Embryonic facial prominence (tissue), 1 donor: ENCODE measurements at regions not wholly inside any gene's neighbourhood (a gene's known extent, or its start where the extent isn't known, plus 50 kb on each side); places are given as distances from the start of the nearest gene placed in this dataset.

ENCODE experiments used
- DNase-seq: peaks from one replicate; pipeline ENCODE4 v3.0.0-alpha.2; 2016; ENCODE audit errors: extremely low spot score

DNA sequence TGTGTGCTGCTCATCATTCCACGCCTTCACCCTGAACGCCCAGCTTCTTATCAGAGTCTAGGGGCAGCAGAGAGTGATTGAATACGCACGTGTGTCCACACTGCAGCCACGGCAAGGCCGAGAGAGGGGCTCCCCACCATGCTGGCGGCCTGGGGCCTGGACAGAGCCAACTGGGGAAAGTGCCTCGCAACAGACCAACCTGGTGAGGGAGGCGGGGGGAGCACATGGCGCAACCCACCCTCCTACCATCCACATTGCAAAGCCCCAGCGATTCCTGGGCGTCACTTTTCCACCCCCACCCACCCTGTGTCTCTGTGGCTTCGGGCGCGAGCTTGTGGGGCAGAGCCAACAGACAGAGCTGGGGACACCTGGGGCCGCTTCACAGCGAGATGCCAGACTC, 66.4 kb upstream of the DUSP22 start:
- no peak for DNase-seq

DNA sequence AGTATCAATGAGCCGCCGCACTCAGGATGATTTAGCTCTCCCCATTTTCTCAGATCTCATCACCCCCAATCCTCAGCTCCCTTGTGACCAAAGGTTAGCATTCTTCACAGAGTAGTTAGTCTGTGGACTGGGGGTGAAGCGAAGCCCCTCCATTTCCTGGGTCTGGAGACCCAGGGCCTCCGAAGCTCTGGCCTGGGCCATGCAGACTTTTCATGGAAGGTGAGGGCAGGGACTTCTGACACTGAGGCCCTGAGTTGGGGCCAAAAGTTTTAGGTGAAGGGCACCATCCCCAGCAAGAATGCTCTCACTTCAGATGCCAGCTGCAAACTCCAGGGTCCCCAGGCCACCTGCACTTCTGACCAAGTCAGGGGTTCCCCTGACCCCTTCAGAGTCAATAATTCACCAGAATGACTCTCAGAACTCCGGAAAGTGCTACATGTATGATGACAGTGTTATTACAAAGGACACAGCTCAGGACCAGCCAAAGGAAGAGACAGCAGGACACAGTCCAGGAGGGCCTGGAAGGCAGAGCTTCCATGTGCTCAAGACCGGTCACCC, 65.7 kb upstream of the DUSP22 start:
- no peak for DNase-seq

DNA sequence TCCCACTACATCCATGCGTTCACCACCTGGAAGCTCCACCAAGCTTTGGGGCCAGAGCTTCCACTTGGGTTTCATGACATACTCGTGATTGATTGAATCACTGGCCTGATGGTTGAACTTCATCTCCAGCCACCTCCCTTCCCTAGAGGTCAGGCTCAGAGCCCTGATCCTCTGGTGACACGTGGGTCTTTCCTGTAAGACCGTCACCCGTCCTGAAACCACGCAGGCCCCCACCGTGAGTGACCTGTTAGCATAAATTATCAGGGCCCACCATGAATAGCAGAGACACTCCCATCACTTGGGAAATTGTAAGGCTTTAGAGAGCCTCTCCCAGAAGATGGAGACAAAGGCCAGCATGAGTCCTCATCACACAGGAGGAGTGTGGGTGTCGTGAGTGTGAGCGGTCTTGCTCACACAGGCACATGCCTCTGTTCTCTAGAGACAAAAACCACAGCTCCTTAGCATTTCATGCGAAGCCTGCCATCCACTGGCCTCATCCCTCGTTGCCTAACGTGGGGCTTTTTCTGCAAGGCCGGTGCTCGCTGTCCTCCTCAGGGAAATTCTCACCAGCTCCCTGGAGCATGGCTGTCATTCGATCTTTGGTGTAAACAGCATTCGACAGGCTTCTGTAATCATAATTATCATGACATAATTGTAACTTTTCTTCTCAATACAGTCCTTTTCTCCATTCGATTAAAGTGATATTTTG, 65.1 kb upstream of the DUSP22 start:
- no peak for DNase-seq

DNA sequence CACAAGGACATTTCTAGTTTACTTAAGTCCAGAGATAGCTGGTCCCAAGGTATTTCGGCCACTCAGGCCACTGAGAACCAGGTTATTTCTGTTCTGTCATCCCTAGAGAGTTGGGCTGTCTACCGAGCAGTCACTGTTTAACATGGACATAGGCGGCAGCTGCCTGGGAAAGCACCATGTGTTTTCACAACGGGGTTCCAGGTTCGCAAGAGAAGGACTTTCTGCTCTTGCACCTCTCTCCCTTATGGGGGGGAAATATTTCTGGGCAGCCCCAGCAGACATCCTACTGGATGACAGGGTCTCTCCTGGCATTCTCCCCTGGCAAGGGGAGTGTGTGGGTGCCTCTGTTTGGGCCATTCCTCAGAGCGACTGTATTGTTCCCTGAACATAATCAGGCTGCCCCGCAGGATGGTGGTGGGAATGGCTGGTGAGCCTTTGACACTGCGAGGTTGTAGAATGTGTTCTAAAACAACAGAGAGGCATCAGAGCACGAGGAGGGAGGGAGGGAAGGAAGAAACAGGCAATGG, 64.4 kb upstream of the DUSP22 start:
- no peak for DNase-seq

DNA sequence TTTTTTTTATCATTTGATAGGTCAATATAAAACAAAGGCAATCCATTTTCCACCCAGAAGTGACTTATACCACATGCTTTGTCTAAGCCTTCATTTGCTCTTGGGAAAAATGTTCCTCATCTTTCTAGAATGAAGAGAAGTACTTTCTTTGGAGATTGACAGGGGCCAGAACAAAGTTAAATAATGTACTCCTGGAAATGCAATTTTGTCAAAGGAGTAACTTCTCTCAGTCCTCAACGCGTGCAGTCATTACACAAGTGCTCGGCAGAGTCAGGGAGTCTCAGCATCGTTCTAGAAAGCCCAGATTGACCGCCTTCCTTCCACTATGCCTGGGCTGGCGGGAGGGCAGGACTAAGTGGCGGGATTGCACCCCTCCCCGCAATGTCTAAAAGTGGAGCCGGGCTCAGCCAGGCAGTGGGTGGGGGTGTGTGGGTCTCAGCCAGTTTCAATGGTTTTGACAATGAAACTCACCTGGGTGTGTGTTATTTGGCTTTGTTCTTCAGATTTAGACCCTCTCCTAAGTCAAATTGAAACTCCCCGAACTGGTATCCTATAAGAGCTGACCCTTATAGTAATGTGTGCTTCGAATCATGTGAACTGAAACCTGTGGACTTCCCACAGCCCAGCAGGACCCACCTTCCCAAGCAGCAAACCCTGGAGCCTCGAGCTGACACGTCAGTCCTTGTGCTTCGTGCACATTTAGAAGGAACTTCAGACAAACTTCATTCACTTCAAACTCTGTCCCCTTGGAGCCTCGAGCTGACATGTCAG, 63.2 kb upstream of the DUSP22 start:
- no peak for DNase-seq

DNA sequence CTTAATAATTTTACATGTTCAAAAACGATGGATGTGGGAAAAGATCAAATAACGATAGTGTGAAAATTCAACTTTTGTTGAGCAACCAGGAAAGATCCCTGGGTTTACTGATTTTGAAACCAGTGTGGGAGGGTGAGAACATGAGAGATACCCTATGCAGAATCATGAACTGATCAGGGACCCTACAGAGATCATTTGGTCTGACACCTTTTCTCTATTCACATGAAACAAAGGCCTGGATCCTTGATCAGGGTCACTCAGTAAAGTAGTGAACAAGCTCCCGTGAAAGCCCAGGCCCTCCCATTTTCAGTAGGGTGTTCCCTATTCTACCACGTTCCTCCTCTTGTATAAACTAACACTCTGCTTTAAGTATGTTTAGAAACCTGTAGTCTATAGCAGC, 60.5 kb upstream of the DUSP22 start:
- DNase-seq: no peak

DNA sequence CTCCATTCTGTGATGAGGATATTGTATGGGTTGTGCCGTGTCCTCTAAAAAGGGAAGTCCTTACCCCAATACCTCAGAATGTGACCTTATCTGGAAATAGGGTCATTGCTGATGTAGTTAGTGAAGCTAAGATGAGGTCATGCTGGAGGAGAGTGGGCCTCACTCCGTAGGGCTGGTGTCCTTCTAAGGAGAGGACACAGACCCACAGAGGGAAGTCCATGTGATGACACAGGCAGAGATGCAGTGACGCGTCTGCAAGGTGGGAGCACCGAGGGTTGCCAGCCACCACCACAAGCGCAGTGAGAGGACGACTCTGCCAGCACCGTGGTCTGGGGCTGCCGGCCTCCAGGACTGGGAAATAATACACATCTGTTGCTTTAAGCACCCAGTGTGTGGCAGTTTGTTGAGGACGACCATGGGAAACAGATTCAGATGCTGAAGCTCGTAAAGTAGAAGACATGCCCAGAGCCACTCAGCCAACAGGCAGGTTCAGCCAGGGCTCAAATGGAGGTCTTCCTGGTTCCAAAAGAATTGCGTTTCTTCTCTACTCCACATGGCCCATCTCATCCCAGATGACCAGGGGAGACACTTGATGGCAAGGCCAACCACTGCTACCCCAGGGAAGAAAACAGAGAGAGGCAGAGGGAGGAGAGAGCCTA, 59.2 kb upstream of the DUSP22 start:
- no peak for DNase-seq

DNA sequence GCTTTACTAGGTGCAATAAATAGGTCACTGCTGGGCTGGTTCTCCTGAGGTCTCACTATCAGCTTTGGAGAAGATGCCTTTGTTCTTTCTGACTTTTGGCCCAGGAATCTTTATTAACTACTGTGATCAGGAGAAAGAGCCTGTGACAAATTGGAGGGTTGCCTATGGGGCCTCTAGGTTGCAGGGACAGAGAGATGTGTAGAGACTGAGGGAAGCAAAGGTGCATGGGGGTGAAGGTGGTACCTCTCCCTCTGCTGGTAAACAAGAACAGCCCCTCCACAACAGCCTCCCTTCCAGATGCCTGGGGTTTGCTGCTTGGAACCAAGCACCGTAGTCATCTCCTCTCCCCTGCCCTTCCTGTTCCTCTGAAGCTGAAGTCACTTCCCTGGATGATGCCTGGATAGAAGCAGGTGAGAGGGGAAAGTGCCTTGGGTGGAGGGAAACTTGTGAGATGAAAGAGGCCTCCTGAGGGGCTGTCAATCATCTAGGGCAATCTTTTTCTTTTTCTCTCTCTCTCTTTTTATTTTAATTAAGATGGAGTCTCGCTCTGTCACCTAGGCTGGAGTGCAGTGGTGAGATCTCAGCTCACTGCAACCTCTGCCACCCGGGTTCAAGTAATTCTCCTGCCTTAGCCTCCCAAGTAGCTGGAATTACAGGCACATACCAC, 57.4 kb upstream of the DUSP22 start:
- no peak for DNase-seq

DNA sequence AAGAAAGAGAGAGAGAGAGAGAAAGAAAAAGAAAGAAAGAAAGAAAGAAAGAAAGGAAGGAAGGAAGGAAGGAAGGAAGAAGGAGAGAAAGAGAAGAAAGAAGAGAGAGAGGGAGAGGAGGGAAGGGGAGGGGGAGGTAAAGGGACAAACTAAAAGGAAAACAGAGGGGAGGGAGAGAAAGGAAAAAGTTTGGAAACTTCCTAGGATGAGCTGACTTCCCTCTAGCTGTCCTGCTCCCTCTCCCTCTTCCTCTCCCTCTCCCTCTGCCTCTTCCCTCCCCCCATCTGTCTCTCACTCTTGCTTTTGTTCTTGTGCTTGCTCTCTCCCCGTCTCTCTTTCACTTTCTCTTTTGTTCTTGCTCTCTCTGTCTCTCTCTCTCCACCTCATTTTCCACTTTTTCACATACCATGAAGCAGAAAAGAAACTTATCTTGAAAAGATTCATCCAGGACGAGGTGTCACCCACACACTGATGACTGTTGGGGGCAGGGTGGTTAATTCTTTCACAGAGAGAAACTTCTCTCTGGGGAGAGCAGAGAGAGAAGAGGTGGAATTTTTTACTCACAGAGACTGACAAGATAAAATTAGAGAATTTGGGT, 56.4 kb upstream of the DUSP22 start:
- no peak for DNase-seq

DNA sequence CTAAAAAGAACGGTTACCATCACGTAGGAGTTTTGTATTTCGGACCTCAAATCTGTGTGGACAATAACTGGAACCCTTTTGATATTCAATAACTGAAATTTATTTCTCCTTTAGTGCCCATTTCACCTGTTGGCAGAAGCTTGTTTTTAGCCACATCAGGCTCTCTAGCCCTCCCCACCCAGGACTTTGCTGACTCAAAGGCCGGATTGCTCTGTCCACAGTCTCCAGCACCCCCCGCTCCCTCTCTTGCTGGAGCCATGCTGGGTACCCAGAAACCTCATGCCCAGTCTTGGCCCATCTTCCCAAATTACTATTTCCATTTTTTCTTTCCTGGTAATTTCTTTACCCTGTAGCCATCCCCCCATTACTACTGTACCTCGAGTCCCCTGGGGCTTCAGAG, 55.8 kb upstream of the DUSP22 start:
- no peak for DNase-seq

DNA sequence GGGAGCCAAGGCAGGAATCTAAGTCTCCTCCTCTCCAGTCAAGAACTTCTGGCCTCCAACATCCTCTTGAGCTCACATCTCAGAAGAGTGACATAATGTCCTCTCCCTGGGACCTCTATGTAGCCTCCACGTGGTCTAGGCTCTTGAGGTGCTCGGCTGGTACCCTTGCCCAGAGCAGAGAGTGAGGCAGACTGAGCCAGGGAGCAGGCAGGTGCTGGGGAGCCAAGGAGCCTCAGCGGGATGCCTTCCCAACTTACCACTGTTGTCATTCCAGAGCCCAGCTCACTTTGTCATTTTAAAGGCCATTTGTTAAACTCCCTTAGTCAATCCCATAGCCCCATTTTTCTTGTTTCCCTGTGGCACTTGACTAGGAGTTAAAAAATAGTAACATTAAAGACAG, 52.1 kb upstream of the DUSP22 start:
- no peak for DNase-seq

DNA sequence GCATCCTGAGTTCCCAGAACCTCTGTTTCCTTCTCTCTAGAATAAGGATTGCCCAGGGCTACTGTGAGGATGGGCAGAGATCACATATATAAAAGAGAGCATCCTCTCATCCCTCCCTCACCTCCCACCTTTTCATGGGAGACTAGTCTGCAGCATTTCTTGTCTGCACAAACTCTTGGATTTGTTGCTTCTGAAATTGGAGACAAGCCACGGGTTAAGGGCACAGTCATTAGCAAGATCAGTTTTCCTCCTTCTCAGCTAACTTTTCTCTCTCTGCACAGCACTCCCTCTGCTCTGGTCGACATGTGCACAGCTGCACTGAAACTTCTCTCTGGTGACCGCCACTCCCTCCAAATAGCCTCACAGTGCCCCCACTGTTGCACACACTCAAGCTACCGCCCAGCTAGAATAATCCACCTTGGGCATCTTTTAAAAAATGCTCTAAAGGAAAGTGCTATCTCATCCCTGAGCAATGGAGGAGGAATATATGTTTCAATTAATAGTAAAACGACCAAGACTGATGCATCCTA, 50.9 kb upstream of the DUSP22 start:
- DNase-seq: no peak
